Left ventricle myocardium inferior (tissue), 1 donor: ENCODE measurements at regions not wholly inside any gene's neighbourhood (a gene's known extent, or its start where the extent isn't known, plus 50 kb on each side); places are given as distances from the start of the nearest gene placed in this dataset. TPM values are rescaled to one million over a fixed set of nuclear protein-coding genes. Genes with fewer than 3 reads are reported as not detected.

Source experiments
- DNase-seq: peaks from one replicate; pipeline ENCODE4 v3.0.0-alpha.2; 2020
- H3K27ac ChIP-seq: fragments of 200-600 bp; replicated peaks from 2 replicates; pipeline ENCODE4 v1.8.0; 2021
- H3K27me3 ChIP-seq: fragments of 200-600 bp; 2 replicates; pipeline ENCODE4 v1.8.0; 2021; ENCODE audit warnings: low read depth
- H3K36me3 ChIP-seq: fragments of 200-600 bp; 2 replicates; pipeline ENCODE4 v1.8.0; 2021
- H3K4me1 ChIP-seq: fragments of 200-600 bp; 2 replicates; pipeline ENCODE4 v1.8.0; 2021
- H3K4me3 ChIP-seq: fragments of 200-600 bp; 2 replicates; pipeline ENCODE4 v1.8.0; 2021; ENCODE audit warnings: mild to moderate bottlenecking, moderate library complexity
- H3K9me3 ChIP-seq: fragments of 200-600 bp; replicated peaks from 2 replicates; pipeline ENCODE4 v1.8.0; 2021
- intact Hi-C: fragments of 100-400 bp; cut with micrococcal nuclease; formaldehyde crosslinking; loops from one replicate; pipeline ENCODE4 v1.11.0; 2022
- microRNA-seq: library from miRNA; unstranded; fragments of <30 nt; microRNA quantifications from one replicate; pipeline ENCODE4 v1.2.0, GENCODE V29; 2020
- TF ChIP-seq, protein P1 (sequence below): fragments of 200-600 bp; IDR thresholded peaks from 2 replicates; pipeline ENCODE4 v1.8.0; 2021; ENCODE audit warnings: antibody characterized with exemption, mild to moderate bottlenecking, borderline replicate concordance
- donor health status: DM: no; HTN: yes; CAD: no; lungs with severe emphysema.

DNA sequence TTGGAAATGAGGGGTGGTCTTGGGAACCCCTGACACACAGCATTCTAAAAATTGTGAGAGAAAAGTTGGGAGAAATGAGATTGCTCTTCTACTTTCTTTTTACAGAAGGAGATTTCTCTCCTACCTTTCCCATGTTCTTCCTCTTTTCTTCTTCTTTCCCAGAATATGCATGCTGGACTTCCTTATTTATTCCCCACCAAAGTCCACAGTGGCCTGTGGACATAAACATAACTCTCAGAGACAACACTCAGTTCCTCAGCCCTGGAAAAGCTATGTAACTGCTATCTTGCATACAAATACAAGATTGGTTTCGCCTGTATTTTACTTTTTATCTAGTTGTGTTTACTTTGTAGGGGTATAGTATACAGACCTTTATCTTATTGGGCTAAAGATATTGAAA, 54.6 kb upstream of the C1GALT1 start:
- no peaks in the 10 kb centered on the region for H3K4me1 ChIP-seq
- TF ChIP-seq, protein P1, sequence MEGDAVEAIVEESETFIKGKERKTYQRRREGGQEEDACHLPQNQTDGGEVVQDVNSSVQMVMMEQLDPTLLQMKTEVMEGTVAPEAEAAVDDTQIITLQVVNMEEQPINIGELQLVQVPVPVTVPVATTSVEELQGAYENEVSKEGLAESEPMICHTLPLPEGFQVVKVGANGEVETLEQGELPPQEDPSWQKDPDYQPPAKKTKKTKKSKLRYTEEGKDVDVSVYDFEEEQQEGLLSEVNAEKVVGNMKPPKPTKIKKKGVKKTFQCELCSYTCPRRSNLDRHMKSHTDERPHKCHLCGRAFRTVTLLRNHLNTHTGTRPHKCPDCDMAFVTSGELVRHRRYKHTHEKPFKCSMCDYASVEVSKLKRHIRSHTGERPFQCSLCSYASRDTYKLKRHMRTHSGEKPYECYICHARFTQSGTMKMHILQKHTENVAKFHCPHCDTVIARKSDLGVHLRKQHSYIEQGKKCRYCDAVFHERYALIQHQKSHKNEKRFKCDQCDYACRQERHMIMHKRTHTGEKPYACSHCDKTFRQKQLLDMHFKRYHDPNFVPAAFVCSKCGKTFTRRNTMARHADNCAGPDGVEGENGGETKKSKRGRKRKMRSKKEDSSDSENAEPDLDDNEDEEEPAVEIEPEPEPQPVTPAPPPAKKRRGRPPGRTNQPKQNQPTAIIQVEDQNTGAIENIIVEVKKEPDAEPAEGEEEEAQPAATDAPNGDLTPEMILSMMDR: no peak

DNA sequence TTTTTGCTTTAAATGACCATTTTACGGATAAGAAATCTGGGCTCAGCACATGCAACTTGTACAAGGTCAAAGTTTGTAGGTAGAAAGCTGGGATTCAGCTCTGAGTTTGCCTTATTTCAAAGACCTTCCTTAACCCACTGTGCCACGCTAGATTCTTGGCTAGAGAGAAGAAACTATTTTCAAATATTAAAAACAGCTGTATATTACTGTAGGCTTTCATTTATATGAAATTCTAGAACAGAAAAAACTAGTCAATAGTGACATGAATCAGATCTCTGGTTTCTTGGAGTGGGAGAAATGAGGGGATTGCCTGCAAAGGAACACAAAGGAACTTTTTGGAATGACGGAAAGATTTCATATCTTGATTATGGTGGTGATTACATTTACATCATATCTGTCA, 53.0 kb upstream of the C1GALT1 start:
- no peak overlapping the region for H3K4me3 ChIP-seq
- TF ChIP-seq, protein P1: no peak
- H3K36me3 ChIP-seq: no peaks in the 10 kb centered on the region
- intact Hi-C loops: no loop called here
- no peak for DNase-seq
- H3K27ac ChIP-seq: no peak overlapping the region
- no peaks in the 10 kb centered on the region for H3K9me3 ChIP-seq
- no peaks in the 10 kb centered on the region for H3K4me1 ChIP-seq
- H3K27me3 ChIP-seq: peaks cover 4% of the 10 kb centered on the region

More for the DNA sequence above, 54.6 kb upstream of the C1GALT1 start:
- Histone ChIP-seq H3K9me3 (no peaks in the 10 kb centered on the region), H3K4me3 (no peak overlapping the region), H3K27ac (no peak overlapping the region), H3K27me3 (peaks cover 4% of the 10 kb centered on the region), H3K36me3 (no peaks in the 10 kb centered on the region)
- no peak for DNase-seq
- intact Hi-C loops: no loop called here

DNA sequence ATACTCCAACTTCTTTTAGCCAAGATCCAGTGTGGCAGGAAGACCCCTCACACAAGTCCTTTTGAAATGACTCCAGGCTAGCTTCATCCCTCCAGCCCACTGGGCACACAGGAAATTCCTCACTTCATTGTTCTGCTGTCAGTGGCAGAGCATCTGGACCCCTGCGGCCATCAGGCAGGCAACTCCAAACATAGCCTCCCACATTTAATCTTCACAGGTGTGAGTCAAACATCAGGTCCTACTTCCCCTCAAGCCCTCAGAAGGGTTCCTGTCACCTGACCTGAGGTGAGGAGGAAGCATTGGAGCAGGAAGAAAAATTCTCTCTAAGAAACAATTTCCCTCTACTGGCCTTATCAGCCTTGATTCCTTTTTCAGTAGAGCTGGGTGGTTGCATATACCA, 51.1 kb upstream of the C1GALT1 start:
- TF ChIP-seq, protein P1: no peak
- intact Hi-C loops: no loop called here
- Histone ChIP-seq H3K4me3 (no peak overlapping the region), H3K27me3 (peaks cover 4% of the 10 kb centered on the region), H3K9me3 (no peaks in the 10 kb centered on the region), H3K27ac (no peak overlapping the region), H3K36me3 (no peaks in the 10 kb centered on the region), H3K4me1 (peaks cover 6% of the 10 kb centered on the region)
- no peak for DNase-seq

Small RNA genes lying in the stretch of these regions (microRNA-seq; reads per million reads assigned to microRNA genes)
- not detected for gene MIR3683
